Hypothalamus (tissue), 51 donors: ENCODE measurements at regions not wholly inside any gene's neighbourhood (a gene's known extent, or its start where the extent isn't known, plus 50 kb on each side); places are given as distances from the start of the nearest gene placed in this dataset.
"Not testable (repeated sequence)": the region's sequence is repeated elsewhere in the genome, so short reads cannot be mapped to it uniquely, and the experiment has no call there.

Experiments
- DNase-seq, 51 donors: peaks; one replicate each; lab custom pipeline; 2025; lab: John Stamatoyannopoulos, UW

DNA sequence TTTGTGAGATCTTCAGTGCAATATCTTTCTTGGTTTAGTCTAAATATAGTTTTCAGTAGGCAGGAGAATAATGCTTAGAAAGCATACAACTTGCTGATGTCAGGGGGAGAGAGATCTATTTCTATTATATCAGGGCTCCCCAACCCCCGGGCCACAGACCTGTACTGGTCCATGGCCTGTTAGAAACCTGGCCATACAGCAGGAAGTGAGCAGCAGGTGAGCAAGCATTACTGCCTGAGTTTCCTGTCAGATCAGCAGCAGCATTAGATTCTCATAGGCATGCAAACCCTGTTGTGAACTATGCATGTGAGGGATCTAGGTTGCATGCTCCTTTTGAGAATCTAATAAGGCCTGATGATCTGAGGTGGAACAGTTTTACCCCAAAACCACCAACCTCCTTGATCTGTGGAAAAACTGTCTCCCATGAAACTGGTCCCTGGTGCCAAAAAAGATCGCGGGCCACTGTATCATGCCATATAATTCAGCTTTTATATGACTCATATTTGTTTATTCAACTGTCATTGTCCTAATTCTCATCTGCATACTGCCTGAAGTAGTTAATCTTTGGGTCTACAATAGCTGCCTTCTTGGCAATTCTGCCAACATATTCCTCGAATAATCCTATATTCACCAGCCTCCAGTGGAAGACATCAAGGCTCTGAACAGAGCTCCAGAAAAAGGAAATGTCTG, 163.6 kb upstream of the DYRK2 start:
- DNase-seq = no peak

GRCh38 chr12:67486671-67487070, 161.9 kb upstream of the DYRK2 start:
- no peak for DNase-seq

GRCh38 chr12:67488349-67488748, 160.2 kb upstream of the DYRK2 start:
- DNase-seq = not testable (repeated sequence)

DNA sequence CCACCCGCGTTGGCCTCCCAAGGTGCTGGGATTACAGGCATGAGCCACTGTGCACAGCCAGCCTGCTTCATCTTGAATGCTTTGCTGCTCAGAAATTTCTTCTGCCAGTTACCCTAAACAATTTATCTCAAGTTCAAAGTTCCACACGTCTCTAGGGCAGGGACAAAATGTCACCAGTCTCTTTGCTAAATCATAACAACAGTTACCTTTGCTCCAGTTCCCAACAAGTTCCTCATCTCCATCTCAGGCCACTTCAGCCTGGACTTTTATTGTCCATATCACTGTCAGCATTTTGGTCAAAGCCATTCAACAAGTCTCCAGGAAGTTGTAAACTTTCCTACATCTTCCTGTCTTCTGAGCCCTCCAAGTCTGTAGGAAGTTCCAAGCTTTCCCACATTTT, 159.5 kb upstream of the DYRK2 start:
- no peak for DNase-seq

GRCh38 chr12:67496581-67496980, 152.0 kb upstream of the DYRK2 start:
- DNase-seq = no peak

DNA sequence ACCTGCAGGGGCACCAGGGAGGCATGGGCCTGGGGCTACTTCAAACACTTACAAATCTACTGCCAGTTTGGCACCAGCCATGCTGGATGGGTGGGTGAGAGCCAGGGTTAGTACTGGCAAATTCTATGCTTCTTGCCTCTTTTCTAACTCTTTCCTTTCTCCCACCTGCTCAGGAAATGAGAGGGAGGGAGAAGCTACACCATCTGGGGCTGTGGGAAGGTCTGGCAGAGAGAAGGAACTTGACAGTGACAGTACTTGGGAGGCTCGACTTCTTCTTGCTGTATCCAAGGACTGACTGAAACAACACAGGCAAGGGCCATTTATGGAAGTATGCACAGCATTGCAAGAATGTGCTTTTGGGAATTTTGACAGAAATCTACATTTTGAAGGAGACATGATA, 149.6 kb upstream of the DYRK2 start:
- peak in 1 of 51 donors; percentile 21 for DNase-seq

DNA sequence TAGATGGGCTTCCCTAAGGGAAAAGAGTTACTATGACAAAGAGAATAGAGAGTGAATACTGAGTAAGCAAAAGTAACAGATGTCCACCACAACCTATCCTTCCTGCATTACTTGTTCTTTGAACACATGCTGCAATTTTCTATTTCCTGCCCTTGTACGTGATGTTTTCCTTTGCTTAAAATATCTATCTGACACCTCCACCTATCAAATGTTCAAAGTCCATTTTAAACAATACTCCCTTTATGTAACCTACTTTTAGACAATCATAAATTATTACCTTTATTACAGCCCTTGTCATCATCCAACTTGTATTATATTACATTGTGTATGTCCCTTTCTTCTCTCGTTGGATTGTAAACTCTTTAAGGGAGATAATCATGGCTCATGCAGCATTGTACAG, 147.2 kb upstream of the DYRK2 start:
- no peak for DNase-seq

DNA sequence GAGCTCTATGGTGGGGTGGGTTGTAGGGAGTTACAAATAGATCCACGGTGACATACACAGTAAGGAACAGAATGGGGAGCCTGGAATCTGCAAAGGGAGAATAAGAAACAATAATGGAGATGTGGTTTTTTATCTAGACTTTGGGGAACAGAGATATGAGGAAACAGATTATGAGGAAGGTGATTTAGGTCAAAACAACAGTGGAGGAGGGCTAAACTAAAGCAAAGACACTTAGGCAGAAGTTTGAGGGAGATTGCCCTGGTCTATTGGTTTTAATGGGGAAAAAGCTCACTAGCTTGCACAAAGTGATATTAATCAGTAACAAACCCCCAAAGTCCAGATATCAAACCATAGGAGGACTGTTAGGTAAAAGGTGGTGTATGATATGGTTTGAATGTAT, 144.5 kb upstream of the DYRK2 start:
- no peak for DNase-seq

DNA sequence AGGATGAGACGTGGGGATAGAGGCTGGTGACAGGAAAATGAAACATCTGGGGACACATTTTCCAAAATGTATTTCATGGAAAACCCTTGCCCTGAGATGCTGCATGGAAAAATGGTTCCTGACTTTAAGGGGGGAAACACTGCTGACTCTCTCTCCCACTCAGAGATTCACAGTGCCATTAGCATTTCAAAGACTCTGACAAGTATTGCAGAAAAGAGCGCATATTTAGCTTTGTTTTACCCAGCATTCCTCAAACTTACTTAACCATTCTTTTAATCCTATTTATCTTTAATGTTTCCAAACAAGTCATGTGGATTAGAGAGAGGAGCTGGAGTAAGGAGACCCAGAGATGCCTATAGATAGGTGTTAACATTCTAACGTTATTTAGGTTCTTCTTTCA, 141.8 kb upstream of the DYRK2 start:
- no peak for DNase-seq

GRCh38 chr12:67508830-67509229, 139.7 kb upstream of the DYRK2 start:
- DNase-seq = no peak

DNA sequence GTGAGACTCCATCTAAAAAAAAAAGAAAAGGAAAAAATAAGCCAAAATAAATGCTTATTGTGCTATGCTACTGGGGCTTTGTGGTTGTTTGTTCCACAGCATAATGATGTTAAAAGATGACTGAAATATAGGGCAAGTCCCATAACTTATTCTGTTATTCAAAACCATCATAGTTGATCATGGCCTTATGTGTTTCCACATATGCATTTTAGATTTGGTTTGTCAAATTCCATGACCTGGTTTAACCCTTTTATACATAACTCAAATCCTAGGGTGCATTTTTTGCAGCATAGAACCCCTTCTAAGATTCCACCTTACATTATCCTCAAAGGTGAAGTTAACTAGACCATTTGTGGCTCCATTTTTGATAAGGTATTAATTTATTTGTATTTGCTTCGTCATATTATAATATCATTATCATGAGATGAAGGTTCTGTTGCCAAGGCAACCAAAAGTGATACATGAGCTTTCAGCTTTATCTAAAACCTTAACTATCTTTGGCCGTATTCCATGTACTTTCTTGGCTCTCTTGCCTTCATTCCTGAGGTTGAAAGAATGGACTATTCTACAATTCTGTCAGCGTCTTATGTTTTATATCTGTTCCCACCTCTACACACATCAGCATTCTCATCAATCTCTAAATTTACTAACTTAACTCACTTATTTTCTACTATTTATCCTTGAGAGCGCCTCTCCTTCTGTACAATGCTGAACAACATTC, 138.7 kb upstream of the DYRK2 start:
- no peak for DNase-seq

- DNase-seq = no peak
Observed at GRCh38 chr12:67512061-67512460, 136.5 kb upstream of the DYRK2 start.

DNA sequence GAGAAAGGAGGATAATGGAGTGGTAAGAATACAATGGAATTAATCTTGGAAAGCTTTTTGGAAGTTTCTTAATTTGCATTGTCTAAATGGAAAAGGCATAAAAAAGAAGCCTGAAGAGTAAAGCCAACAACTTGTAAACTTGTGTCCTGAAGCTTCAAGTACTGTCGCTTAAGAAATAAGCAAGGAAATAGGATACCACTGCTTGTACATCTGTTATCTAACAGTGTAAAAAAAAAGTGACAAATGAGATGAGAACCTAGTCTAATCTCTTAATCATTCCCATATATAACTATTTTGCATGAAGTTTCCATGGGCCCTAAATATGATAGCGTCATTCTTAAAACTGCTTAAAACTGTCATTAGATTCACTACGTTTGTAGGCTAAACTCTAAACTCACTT, 134.0 kb upstream of the DYRK2 start:
- DNase-seq = no peak

GRCh38 chr12:67515679-67516340, 132.7 kb upstream of the DYRK2 start:
- no peak for DNase-seq

- DNase-seq = peak in 3 of 51 donors; percentile 6 to 39 (median 6)
Observed at GRCh38 chr12:67517181-67517887, 131.2 kb upstream of the DYRK2 start.

- no peak for DNase-seq
Observed at GRCh38 chr12:67519484-67520433, 128.8 kb upstream of the DYRK2 start.

- no peak for DNase-seq
Observed at GRCh38 chr12:67520606-67521005, 127.9 kb upstream of the DYRK2 start.

GRCh38 chr12:67522222-67522621, 126.3 kb upstream of the DYRK2 start:
- no peak for DNase-seq

DNA sequence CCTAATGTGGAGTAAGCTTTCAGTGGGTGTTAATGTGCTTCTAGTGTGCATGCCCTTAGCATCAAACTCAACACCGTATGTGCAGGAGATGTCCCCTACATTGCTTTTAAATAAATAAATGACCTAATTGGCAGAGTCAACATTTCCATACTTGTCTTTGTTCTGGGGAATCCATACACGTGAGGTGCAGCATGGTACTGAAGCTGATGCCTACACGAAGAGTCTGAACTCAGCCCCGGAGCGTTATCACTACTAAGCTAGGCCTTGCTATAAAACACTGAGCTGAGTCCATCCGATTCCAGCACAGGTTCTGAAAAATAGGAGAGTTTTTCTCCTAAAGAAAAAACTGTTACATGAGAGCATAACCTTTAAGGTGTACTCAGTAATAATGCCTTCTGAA, 125.0 kb upstream of the DYRK2 start:
- DNase-seq = no peak
